Pulmonary artery endothelial cell (primary cell): ENCODE measurements at regions not wholly inside any gene's neighbourhood (a gene's known extent, or its start where the extent isn't known, plus 50 kb on each side); places are given as distances from the start of the nearest gene placed in this dataset.
"Not testable (repeated sequence)": the region's sequence is repeated elsewhere in the genome, so short reads cannot be mapped to it uniquely, and the experiment has no call there.

Experiments used
- DNase-seq: peaks from one replicate; pipeline ENCODE4 v3.0.0-alpha.2; 2011; ENCODE audit warnings: low read depth, low spot score

GRCh38 chr5:15103130-15103529 is 231.6 kb upstream of the ANKH start:
- no peak for DNase-seq

GRCh38 chr5:15097552-15097951 is 226.0 kb upstream of the ANKH start:
- no peak for DNase-seq

DNA sequence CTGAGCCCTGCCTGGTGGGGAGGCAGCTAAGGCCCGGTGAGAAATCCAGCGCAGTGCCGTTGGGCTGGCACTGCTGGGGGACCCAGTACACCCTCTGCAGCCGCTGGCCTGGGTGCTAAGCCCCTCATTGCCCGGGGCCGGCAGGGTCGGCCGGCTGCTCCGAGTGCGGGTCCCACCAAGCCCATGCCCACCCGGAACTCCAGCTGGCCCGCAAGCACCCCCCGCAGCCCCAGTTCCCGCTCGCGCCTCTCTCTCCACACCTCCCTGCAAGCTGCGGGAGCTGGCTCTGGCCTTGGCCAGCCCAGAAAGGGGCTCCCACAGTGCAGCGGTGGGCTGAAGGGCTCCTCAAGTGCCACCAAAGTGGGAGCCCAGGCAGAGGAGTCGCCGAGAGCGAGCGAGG is 225.1 kb upstream of the ANKH start:
- DNase-seq, result not testable (repeated sequence)

- no peak for DNase-seq
Measured at GRCh38 chr5:15092801-15093200, 221.2 kb upstream of the ANKH start.

DNA sequence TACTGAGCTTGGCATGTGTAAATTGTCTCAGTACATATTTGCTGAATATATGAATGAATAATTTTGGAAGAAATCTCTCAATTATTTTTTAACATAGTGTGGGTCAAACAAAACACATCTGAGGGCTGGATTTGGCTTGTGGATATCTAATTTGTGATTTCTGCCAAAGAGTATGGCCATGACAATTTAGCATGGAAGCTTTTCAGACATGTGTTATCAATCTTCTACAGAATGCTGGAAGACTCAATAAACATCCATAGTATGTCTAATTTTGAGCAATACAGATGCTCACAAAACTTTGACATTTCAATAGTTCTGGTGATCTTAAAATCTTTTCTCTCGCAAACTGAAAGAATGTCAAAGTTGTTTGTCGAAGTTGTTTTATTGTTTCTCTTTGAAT is 214.1 kb upstream of the ANKH start:
- DNase-seq, result no peak

- DNase-seq, result no peak
Measured at GRCh38 chr5:15082096-15082495, 210.5 kb upstream of the ANKH start.

GRCh38 chr5:15080219-15080618 is 208.6 kb upstream of the ANKH start:
- no peak for DNase-seq

- no peak for DNase-seq
Measured at GRCh38 chr5:15079566-15079965, 208.0 kb upstream of the ANKH start.

DNA sequence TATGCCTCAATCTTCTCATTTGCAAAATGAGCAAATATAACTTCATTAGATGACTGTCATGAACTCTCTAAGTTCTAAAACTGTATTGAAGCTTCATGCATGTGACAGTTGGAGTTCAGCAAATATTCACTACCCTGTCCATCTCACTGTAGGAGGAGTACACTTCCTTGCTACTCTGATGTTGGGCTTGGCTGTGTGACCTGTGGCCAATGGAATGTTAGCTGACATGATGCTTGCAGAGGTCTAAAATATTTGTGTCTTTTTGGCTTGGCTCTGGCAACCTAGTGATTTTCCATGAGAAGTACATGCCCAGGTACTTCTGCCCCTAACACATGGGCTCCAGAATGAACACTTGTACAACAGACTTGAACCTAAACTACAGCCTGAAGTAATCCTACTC is 203.1 kb upstream of the ANKH start:
- no peak for DNase-seq

DNA sequence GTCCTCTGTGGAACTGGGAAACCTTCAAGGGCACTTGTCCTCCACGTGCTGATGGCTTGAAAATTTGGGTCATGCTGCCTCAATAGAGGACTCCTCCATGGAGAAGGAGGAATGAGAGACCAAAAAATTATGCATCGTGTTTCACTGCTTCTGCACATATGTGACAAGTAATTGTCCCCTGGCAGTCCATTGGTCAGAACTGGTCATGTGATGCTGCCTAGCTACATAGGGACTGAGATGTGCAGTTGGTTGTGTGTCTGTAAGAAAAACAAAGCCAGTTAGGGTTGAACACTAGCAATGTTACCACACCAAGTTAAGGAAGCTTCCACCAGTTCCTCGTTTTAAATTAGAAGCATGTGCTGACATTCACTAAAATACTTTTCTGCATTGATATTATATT is 201.9 kb upstream of the ANKH start:
- no peak for DNase-seq

GRCh38 chr5:15070907-15071306 is 199.3 kb upstream of the ANKH start:
- DNase-seq, result no peak

GRCh38 chr5:15069407-15069905 is 197.9 kb upstream of the ANKH start:
- DNase-seq, result no peak

- no peak for DNase-seq
Measured at GRCh38 chr5:15065091-15065490, 193.5 kb upstream of the ANKH start.

- no peak for DNase-seq
Measured at GRCh38 chr5:15064396-15064795, 192.8 kb upstream of the ANKH start.

- no peak for DNase-seq
Measured at GRCh38 chr5:15056988-15057592, 185.5 kb upstream of the ANKH start.

DNA sequence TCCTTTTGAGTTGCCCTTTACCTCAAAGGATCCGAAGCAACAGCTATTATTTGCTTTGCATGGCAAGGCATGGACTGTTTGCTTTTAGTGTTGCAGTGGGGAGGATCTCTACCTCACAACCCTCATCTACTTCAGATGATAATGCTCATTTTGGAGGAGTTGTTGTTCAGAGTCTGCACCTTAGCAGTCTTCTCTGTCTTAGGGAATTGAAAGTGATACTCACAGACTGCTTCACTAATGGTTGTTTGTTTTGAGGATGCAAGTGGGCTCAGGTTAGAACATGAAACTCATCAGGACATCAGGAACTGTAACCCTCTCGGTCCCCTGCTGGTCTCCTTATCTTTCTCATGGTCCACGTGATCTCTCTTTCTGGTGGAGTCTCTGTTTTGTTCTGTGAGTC is 172.9 kb upstream of the ANKH start:
- no peak for DNase-seq

DNA sequence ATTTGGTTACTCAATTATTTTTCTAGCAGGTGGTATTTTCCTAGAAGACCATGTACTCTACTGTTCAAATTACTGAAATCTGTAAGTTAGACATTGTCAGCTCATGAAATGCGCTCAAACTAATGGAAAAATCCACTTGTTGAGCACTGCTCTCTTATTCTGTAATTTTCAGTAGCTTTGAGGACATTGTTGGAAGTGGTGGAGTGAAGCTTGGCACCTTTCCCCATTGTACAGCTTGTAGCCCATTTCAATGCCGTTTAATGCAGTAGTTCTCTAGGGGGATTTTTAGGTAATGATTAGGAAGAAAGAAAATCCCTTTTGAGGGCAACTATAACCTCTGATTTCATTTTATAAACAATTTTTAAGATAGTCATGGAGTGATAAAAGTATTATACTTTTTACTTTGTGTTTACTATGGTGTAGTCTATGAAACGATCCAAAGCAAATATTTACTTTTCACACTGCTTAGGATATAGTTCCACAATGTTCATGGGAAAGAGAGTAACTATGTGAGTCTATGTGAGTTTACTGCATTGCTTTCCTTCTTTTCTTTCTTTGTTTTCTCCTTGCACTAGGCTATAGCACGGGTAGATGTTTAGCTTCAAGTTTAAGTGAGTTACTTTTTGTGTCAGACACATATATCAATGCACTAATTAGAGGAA is 165.8 kb upstream of the ANKH start:
- no peak for DNase-seq

DNA sequence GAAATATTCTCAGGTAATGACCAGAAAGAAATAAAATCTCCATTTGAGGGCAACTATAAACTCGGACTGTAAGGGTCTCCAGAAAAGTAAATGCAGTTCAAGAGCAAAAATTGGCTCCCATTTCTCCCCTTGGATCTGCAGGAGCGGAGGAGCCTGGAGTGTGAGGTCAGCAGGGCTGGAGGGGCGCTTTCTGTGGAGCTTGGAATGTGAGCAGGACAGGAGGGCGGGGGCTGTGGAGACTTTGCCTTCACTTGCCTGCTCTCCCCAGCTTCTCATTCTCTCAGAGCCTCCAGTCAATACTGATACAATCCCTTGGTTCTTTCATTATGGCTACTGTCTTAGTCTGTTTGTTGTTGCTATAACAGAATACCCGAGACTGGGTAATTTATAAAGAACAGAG is 162.8 kb upstream of the ANKH start:
- no peak for DNase-seq

DNA sequence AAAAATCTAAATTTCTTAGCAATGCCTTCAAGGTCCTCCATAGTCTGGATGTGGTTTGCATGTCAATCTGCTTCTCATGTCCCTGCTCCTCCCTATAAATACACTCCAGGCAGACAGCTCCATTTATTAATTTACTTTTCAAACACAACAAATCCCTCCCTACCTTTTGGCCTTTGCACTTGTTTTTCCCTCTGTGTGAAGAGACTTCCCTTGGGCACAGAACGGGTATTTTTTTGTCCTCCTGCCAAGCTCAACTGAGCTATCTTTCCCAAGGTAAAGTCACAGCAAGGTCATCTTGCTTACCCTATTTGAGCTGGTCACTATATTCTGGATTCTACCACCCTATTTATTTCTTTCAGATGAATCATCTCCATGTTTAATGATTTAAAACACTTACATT is 159.6 kb upstream of the ANKH start:
- no peak for DNase-seq

- DNase-seq, result no peak
Measured at GRCh38 chr5:15027764-15028163, 156.2 kb upstream of the ANKH start.

DNA sequence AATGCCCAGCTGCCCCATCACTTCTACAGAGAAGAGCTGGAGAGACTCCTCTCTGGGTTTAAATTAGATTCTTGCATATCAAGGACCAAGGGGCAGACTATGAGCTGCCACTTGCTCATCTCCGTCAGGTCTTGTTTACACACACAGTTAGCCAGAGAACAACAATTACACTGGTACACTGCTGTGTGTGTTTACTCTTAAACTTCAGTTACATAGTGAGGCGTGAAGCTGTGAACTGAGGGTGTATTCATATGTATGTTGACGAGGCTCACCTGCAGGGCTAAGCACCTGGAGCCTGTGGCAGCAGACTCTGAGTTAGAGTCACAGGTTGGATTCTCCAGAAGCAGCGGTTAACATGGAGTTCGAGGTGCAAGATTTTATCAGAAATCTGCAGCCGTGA is 155.4 kb upstream of the ANKH start:
- DNase-seq, result no peak

DNA sequence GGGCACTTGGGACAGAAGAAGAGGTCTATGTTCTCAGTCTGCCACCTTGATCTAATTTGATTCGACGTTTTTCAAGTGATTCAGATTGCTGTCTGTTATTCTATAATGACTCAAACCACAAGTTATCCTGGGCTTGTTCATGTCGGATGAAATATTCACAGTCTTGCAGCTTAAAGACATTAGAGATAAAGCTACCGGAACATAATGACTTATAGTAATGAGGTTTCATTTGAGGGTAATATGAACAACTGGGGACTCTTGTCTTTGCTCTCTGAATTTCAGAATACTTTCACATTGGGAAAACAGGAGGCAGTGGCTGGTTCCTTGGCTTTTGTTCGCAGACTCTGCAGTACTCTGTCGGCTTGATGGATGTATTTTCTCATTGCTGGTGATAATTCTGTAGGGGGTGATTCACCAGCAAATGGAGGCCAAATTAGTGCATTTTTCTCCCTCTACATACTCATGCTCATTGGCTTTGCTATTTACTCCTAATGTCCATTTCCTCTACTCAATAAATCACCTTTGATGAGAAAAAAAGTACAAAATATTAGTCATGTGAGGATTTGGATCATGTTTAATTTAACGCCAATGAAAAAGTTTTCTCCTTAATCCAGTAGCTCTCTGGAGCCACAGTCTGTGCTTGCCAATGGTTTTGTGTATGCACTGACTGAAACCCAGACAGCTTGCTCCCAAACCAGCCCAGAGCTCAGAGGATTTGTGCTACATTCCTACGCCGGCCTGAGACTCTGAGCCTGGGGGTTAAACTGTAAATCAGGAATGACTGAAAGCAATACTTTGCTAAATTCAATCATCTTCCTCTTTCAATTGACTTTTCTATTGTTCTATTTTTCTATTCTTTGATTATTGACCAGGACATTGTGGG is 154.7 kb upstream of the ANKH start:
- no peak for DNase-seq
